ENCODE measurements at regions not wholly inside any gene's neighbourhood (a gene's known extent, or its start where the extent isn't known, plus 50 kb on each side); places are given as distances from the start of the nearest gene placed in this dataset.
"Not testable (repeated sequence)": the region's sequence is repeated elsewhere in the genome, so short reads cannot be mapped to it uniquely, and the experiment has no call there.

DNA sequence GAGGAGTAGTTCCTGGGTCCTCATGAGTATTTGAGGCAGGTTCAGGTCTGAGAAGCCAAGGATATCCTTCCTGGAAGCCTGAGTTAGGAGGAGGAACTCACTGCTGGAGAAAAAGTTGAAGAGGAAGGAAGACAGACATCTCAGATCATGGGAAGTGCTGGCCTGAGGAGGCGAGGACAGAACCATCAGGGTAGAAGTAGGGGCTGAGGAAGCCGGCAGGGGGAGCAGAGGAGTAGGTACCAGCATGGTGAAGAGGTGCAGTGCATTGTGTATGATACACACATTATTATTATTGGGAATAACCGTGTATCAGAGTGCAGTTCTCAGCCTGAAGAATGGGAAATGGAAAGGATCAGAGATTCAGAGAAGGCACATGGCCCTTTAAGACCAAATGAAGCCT, 103.2 kb upstream of the PRB2 start:
- TF ChIP-seq EZH2 (IDR thresholded peaks at IDR 0.05); POLR2AphosphoS5 (IDR thresholded peaks at IDR 0.05; ENCODE audit: borderline replicate concordance, low read depth, low read length); FOXP2 (optimal IDR thresholded peaks at IDR 0.05; ENCODE audit: control extremely low read depth, extremely low read length, insufficient read depth): not testable (repeated sequence)
